K562 (cell line): ENCODE measurements at regions not wholly inside any gene's neighbourhood (a gene's known extent, or its start where the extent isn't known, plus 50 kb on each side); places are given as distances from the start of the nearest gene placed in this dataset.

Experiments
- ATAC-seq: fragments of 200-7000 bp; cut with Tn5 transposase; 3 replicates; pipeline ENCODE4 v1.9.1; 2020; ENCODE audit warnings: moderate library complexity
- BruUV-seq: library from RNA; stranded (reverse); fragments of 400-500 nt; replicated peaks from 2 replicates; lab custom pipeline; 2021; lab: Mats Ljungman, UMichigan
- CTCF ChIA-PET: fragments of 300-600 bp; formaldehyde crosslinking; extraction: SDS; loops from one replicate; lab custom pipeline; 2021; ENCODE audit warnings: low intra/inter-chr PET ratio; lab: Yijun Ruan, JAX
- POLR2A ChIA-PET: fragments of 300-600, 350-650 bp; sonication (Branson Sonifier 250); formaldehyde crosslinking; extraction: SDS; loops from one replicate; lab custom pipeline; 2021; ENCODE audit warnings: antibody characterized with exemption, inconsistent platforms; lab: Yijun Ruan, JAX
- DNase-seq, 4 experiments: peaks; one replicate each; pipeline versions ENCODE4 v3.0.0 to v3.0.0-alpha.2; 2011 to 2018; ENCODE audit warnings: low spot score in 3 of 4, mixed read lengths in 3 of 4; ENCODE audit errors: extremely low read depth in 1 of 4
- FAIRE-seq: peaks from 2 replicates; lab custom pipeline; 2011; peaks lifted over from hg19 to GRCh38; lab: Jason Lieb, UNC
- H2AFZ ChIP-seq: 2 replicates; pipeline ENCODE4 v1.6.0; 2011; ENCODE audit warnings: low read depth, low read length, control low read depth, inconsistent platforms
- H3K27ac ChIP-seq: fragments of 200-600 bp; 3 replicates; pipeline ENCODE4 v1.8.0; 2011; ENCODE audit warnings: low read depth, mild to moderate bottlenecking, control low read depth, inconsistent platforms, low read length, moderate library complexity, mixed read lengths; ENCODE audit errors: extremely low read depth
- H3K27me3 ChIP-seq, 2 experiments: fragments of 300-600 bp in 1 of 2; 2 replicates in 1 of 2; 3 replicates in 1 of 2; pipeline versions ENCODE4 v1.6.0 to v1.8.0; 2011; ENCODE audit warnings: inconsistent platforms in 2 of 2, low read length in 2 of 2, mild to moderate bottlenecking in 1 of 2, mixed read lengths in 1 of 2, moderate library complexity in 1 of 2; ENCODE audit not compliant: control insufficient read depth in 2 of 2, insufficient read depth in 2 of 2
- H3K36me3 ChIP-seq: fragments of 300-600 bp; 3 replicates; pipeline ENCODE4 v1.8.0; 2011; ENCODE audit warnings: mild to moderate bottlenecking, low read length, inconsistent platforms; ENCODE audit not compliant: control insufficient read depth, insufficient read depth
- H3K4me1 ChIP-seq, 2 experiments: fragments of 200-600 bp in 1 of 2; replicated peaks in 1 of 2; 2 replicates in 1 of 2; 3 replicates in 1 of 2; pipeline versions ENCODE4 v1.5.1 to v1.8.0; 2011; ENCODE audit warnings: inconsistent platforms in 2 of 2, low read length in 2 of 2, mild to moderate bottlenecking in 1 of 2, mixed read lengths in 1 of 2, moderate library complexity in 1 of 2; ENCODE audit not compliant: control insufficient read depth in 2 of 2, insufficient read depth in 2 of 2
- H3K4me2 ChIP-seq: 2 replicates; pipeline ENCODE4 v1.6.1; 2011; ENCODE audit warnings: low read length, control low read depth, inconsistent platforms, mixed read lengths; ENCODE audit not compliant: insufficient read depth
- H3K4me3 ChIP-seq: fragments of 200-600 bp; sonication (generic), shearing (Covaris generic); 2 replicates; pipeline ENCODE4 v1.5.1; 2016; ENCODE audit warnings: control low read depth, inconsistent platforms
- H3K79me2 ChIP-seq: fragments of 200-600 bp; 3 replicates; pipeline ENCODE4 v1.8.0; 2011; ENCODE audit warnings: low read length, inconsistent platforms; ENCODE audit not compliant: control insufficient read depth, insufficient read depth
- H3K9ac ChIP-seq, 2 experiments: 2 replicates each; pipeline versions ENCODE4 v1.6.0 to v1.6.1; 2011; ENCODE audit warnings: low read depth in 2 of 2, low read length in 2 of 2, control low read depth in 1 of 2, inconsistent platforms in 1 of 2, mild to moderate bottlenecking in 1 of 2, mixed read lengths in 1 of 2; ENCODE audit not compliant: insufficient read depth in 1 of 2
- H3K9me1 ChIP-seq: one replicate; pipeline ENCODE4 v1.6.0; 2011; ENCODE audit warnings: inconsistent platforms, mild to moderate bottlenecking, low read length, moderate library complexity; ENCODE audit not compliant: control insufficient read depth, insufficient read depth
- H3K9me3 ChIP-seq: replicated peaks from 2 replicates; pipeline ENCODE4 v1.5.1; 2011; ENCODE audit warnings: low read depth, low read length, inconsistent platforms; ENCODE audit not compliant: control insufficient read depth, insufficient read depth
- H4K20me1 ChIP-seq: replicated peaks from 2 replicates; pipeline ENCODE4 v1.6.1; 2011; ENCODE audit warnings: low read length, inconsistent platforms, mixed read lengths; ENCODE audit not compliant: control insufficient read depth, insufficient read depth
- BCL6 ChIP-seq: fragments of 250-450 bp; sonication (Bioruptor Pico); IDR thresholded peaks from 2 replicates; pipeline ENCODE4 v1.4.0; 2020
- GTF2E2 ChIP-seq: fragments of 200-800 bp; sonication (Bioruptor generic); IDR thresholded peaks from 2 replicates; pipeline ENCODE4 v1.6.1; 2016; ENCODE audit warnings: missing genetic modification characterization, missing compliant biosample characterization
- HIVEP1 ChIP-seq: fragments of 250-450 bp; sonication (Bioruptor Pico); IDR thresholded peaks from 2 replicates; pipeline ENCODE4 v1.4.0; 2020; ENCODE audit warnings: mild to moderate bottlenecking
- IRF9 ChIP-seq: fragments of 450-650 bp; IDR thresholded peaks from 2 replicates; pipeline ENCODE4 v1.6.1; 2016; ENCODE audit warnings: missing biosample characterization, missing genetic modification characterization
- LCOR ChIP-seq: sonication (generic); formaldehyde crosslinking; IDR thresholded peaks from 2 replicates; pipeline ENCODE4 v1.8.0; 2022; ENCODE audit warnings: mild to moderate bottlenecking, missing genetic modification reagents
- MITF ChIP-seq: IDR thresholded peaks from 2 replicates; pipeline ENCODE4 v1.6.1; 2014; ENCODE audit warnings: antibody characterized with exemption
- NFIX ChIP-seq: fragments of 250-450 bp; sonication (Bioruptor Pico); IDR thresholded peaks from 2 replicates; pipeline ENCODE4 v1.4.0; 2020; ENCODE audit warnings: low read depth, mild to moderate bottlenecking, moderate library complexity
- RUNX1 ChIP-seq: sonication (generic); IDR thresholded peaks from 2 replicates; pipeline ENCODE4 v1.6.1; 2016; ENCODE audit warnings: antibody characterized with exemption, low read depth
- ZBTB33 ChIP-seq: sonication (generic); formaldehyde crosslinking; IDR thresholded peaks from 2 replicates; pipeline ENCODE4 v1.8.1; 2023; ENCODE audit warnings: mild to moderate bottlenecking, missing genetic modification reagents
- ZNF561 ChIP-seq: fragments of 450-650 bp; formaldehyde crosslinking; conservative IDR thresholded peaks from 2 replicates; pipeline ENCODE4 v1.4.0; 2020; ENCODE audit warnings: mild to moderate bottlenecking, moderate library complexity
- ZNF740 ChIP-seq, 3 experiments: fragments of 200-800 bp in 1 of 3; sonication (Bioruptor generic) in 1 of 3; sonication (generic) in 1 of 3; formaldehyde crosslinking in 1 of 3; IDR thresholded peaks; 2 replicates each; pipeline versions ENCODE4 v1.6.1 to v1.8.0; 2016 to 2022; ENCODE audit warnings: mild to moderate bottlenecking in 2 of 3, missing compliant biosample characterization in 2 of 3, missing genetic modification characterization in 2 of 3, missing genetic modification reagents in 1 of 3
- WGBS: fragments of 100-300 bp; shearing (Covaris generic); methylation state at CpG from one replicate; pipeline ENCODE4 v1.1.6; 2016; ENCODE audit warnings: low coverage, mixed read lengths; ENCODE audit not compliant: insufficient coverage; ENCODE audit errors: missing lambda C conversion rate; 5-methylcytosine and 5-hydroxymethylcytosine counted together
- in situ Hi-C: fragments of 300-500 bp; cut with MboI; formaldehyde crosslinking; loops from 4 replicates; pipeline ENCODE4 v1.15.0; 2018; ENCODE audit warnings: inconsistent platforms, mixed read lengths
- intact Hi-C: fragments of 100-400 bp; cut with micrococcal nuclease; formaldehyde crosslinking; loops from 2 replicates; pipeline ENCODE4 v1.14.2; 2022

- Histone ChIP-seq H3K4me1 (peaks cover 9 to 11% of the 10 kb centered on the region in 2 experiments; a peak in 3 of 5 replicates), H3K9ac (no peak overlapping the region), H3K9me1 (no peaks in the 10 kb centered on the region), H3K4me3 (no peak overlapping the region), H3K79me2 (no peaks in the 10 kb centered on the region), H3K36me3 (no peaks in the 10 kb centered on the region), H4K20me1 (no peaks in the 10 kb centered on the region), H3K9me3 (no peaks in the 10 kb centered on the region), H2AFZ (0 out of 2 replicates have a peak overlapping the region, but pooled peaks have one; percentile 34), H3K27ac (no peak overlapping the region)
- 9% methylated on average over 5 of the region's 5 CpGs for WGBS
- FAIRE-seq (no peak), ATAC-seq (peak; percentile 23; the same call in 2 of the 3 replicates)
- CTCF ChIA-PET = no interaction called here
- in situ Hi-C loops = no loop called here
- POLR2A ChIA-PET = interaction anchor here (0.6 to 0.7 kb wide), 3 partner anchors 12 to 200 kb away, joined by 3 to 4 read pairs (median 3); no protein-coding TSS in a partner anchor
- intact Hi-C loops = no loop called here
- no peak for TF ChIP-seq BCL6 (CRISPR knock-in tag)
- no peak for TF ChIP-seq ZNF740 (CRISPR knock-in tag; IDR thresholded peaks at IDR 0.05)
- TF ChIP-seq ZNF740 (tag; IDR thresholded peaks at IDR 0.05) = no peak
- no peak for TF ChIP-seq ZNF561 (CRISPR knock-in tag)
- no peak for TF ChIP-seq LCOR
- TF ChIP-seq IRF9 (tag) = no peak
- no peak for TF ChIP-seq NFIX (CRISPR knock-in tag)
- TF ChIP-seq GTF2E2 (tag) = no peak
- no peak for TF ChIP-seq RUNX1
- TF ChIP-seq HIVEP1 = no peak
- no peak for TF ChIP-seq ZBTB33 (CRISPR knock-in tag)
- no peak for TF ChIP-seq MITF
- TF ChIP-seq, all 486 proteins: peak for 0
- no peak for DNase-seq
- no peak overlapping the region for H3K4me2 ChIP-seq
- BruUV-seq = no TSS peak
- peaks cover 3 to 5% of the 10 kb centered on the region in 2 experiments; a peak in 2 of 5 replicates for H3K27me3 ChIP-seq
Observed at GRCh38 chr1:229197265-229197585, 73.7 kb upstream of the RAB4A start.
